ENCODE measurements at regions not wholly inside any gene's neighbourhood (a gene's known extent, or its start where the extent isn't known, plus 50 kb on each side); places are given as distances from the start of the nearest gene placed in this dataset.

DNA sequence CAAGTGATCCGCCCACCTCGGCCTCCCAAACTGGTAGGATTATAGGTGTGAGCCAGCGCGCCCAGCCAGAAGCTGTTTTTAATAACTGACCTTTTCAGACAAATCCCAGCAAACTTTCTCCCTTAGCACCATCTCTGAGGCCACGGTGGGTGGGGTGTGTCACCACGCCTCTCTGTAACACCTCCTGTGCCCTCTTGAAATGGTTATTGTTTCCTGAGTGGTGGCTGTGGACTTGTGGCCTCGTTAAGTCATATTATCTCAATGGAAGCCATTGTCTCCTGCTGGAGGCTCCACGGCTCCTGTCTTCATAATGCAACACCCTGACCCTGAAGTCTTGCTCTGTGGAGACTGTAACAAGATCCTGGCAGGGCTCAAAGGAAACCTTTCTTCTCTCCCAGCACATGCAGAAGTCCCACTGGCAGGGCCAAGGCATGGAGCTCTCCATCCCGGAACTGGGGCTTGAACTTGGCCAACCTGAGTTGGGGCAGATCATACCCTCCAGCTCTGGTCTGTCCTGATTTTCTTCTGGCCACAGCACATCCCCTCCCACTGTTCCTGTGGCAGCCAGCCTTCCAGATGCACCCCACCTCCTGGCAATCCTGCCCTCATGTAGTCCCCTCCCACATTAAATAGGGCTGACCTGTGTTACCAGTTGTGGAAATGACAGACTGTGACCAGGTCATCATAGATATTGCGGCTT lies 81.1 kb downstream of the SNX5 start:
- Histone ChIP-seq H3K79me2 (replicated peaks; ENCODE audit: insufficient read depth, low read length) (no peaks in the 10 kb centered on the region), H3K4me3 (ENCODE audit: low read length) (no peak overlapping the region), H4K20me1 (ENCODE audit: insufficient read depth) (no peaks in the 10 kb centered on the region), H3K9ac (ENCODE audit: low read length) (no peak overlapping the region), H3K9me3 (ENCODE audit: low read length) (peaks cover 2% of the 10 kb centered on the region), H2AFZ (ENCODE audit: low read depth, low read length) (no peak overlapping the region), H3K9me2 (ENCODE audit: insufficient read depth, low read length) (no peaks in the 10 kb centered on the region), H3K27ac (ENCODE audit: low read length) (no peak overlapping the region), H3K27me3 (ENCODE audit: insufficient read depth, low read depth, low read length) (no peaks in the 10 kb centered on the region), H3F3A (ENCODE audit: insufficient read depth, low read length, poor library complexity, severe bottlenecking) (no peaks in the 10 kb centered on the region), H3K36me3 (ENCODE audit: insufficient read depth, low read length) (no peaks in the 10 kb centered on the region), H3K4me2 (ENCODE audit: low read length) (no peak overlapping the region)
- TF ChIP-seq POLR2AphosphoS5 (IDR thresholded peaks at IDR 0.05) (no peak), EZH2 (IDR thresholded peaks at IDR 0.05; ENCODE audit: borderline replicate concordance, insufficient read depth, low read length, poor library complexity, severe bottlenecking) (no peak), RAD21 (conservative IDR thresholded peaks at IDR 0.05) (no peak), SMC3 (conservative IDR thresholded peaks at IDR 0.05; ENCODE audit: poor library complexity) (no peak), EP300 (conservative IDR thresholded peaks at IDR 0.05; ENCODE audit: poor library complexity, severe bottlenecking) (no peak), TAF1 (IDR thresholded peaks at IDR 0.05; ENCODE audit: low read depth) (no peak)
- TF ChIP-seq, protein P1, sequence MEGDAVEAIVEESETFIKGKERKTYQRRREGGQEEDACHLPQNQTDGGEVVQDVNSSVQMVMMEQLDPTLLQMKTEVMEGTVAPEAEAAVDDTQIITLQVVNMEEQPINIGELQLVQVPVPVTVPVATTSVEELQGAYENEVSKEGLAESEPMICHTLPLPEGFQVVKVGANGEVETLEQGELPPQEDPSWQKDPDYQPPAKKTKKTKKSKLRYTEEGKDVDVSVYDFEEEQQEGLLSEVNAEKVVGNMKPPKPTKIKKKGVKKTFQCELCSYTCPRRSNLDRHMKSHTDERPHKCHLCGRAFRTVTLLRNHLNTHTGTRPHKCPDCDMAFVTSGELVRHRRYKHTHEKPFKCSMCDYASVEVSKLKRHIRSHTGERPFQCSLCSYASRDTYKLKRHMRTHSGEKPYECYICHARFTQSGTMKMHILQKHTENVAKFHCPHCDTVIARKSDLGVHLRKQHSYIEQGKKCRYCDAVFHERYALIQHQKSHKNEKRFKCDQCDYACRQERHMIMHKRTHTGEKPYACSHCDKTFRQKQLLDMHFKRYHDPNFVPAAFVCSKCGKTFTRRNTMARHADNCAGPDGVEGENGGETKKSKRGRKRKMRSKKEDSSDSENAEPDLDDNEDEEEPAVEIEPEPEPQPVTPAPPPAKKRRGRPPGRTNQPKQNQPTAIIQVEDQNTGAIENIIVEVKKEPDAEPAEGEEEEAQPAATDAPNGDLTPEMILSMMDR (IDR thresholded peaks at IDR 0.05; ENCODE audit: poor library complexity, severe bottlenecking): no peak
- TF ChIP-seq, protein P2, sequence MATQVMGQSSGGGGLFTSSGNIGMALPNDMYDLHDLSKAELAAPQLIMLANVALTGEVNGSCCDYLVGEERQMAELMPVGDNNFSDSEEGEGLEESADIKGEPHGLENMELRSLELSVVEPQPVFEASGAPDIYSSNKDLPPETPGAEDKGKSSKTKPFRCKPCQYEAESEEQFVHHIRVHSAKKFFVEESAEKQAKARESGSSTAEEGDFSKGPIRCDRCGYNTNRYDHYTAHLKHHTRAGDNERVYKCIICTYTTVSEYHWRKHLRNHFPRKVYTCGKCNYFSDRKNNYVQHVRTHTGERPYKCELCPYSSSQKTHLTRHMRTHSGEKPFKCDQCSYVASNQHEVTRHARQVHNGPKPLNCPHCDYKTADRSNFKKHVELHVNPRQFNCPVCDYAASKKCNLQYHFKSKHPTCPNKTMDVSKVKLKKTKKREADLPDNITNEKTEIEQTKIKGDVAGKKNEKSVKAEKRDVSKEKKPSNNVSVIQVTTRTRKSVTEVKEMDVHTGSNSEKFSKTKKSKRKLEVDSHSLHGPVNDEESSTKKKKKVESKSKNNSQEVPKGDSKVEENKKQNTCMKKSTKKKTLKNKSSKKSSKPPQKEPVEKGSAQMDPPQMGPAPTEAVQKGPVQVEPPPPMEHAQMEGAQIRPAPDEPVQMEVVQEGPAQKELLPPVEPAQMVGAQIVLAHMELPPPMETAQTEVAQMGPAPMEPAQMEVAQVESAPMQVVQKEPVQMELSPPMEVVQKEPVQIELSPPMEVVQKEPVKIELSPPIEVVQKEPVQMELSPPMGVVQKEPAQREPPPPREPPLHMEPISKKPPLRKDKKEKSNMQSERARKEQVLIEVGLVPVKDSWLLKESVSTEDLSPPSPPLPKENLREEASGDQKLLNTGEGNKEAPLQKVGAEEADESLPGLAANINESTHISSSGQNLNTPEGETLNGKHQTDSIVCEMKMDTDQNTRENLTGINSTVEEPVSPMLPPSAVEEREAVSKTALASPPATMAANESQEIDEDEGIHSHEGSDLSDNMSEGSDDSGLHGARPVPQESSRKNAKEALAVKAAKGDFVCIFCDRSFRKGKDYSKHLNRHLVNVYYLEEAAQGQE (IDR thresholded peaks at IDR 0.05; ENCODE audit: borderline replicate concordance): no peak

DNA sequence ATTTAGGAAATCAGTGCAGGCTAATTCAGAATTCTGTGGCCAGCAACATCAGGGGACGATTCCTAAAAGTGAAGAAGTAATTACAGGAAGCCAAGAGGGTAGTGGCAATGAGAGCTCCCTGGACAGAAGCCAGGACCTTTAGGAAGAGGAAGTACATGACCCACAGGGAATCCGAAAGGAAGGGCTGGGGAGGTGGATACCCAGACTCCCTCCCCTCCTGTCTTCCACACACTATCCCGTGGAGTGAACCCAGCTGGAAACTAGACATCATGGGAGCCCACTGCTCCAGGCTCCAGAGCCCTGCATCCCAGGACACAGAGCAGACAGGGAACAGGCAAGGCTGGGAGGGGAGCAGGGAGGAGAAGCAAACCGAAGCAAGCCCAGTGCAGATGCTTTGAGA lies 83.0 kb downstream of the SNX5 start:
- TF ChIP-seq EP300 (conservative IDR thresholded peaks at IDR 0.05; ENCODE audit: poor library complexity, severe bottlenecking) (no peak), RAD21 (conservative IDR thresholded peaks at IDR 0.05) (no peak), EZH2 (IDR thresholded peaks at IDR 0.05; ENCODE audit: borderline replicate concordance, insufficient read depth, low read length, poor library complexity, severe bottlenecking) (no peak), TAF1 (IDR thresholded peaks at IDR 0.05; ENCODE audit: low read depth) (no peak)
- Histone ChIP-seq H3K36me3 (ENCODE audit: insufficient read depth, low read length) (no peaks in the 10 kb centered on the region), H3K9me2 (ENCODE audit: insufficient read depth, low read length) (no peaks in the 10 kb centered on the region), H4K20me1 (ENCODE audit: insufficient read depth) (no peaks in the 10 kb centered on the region), H3K9me3 (ENCODE audit: low read length) (no peaks in the 10 kb centered on the region), H3K27ac (ENCODE audit: low read length) (no peak overlapping the region), H3K4me3 (ENCODE audit: low read length) (no peak overlapping the region), H3K79me2 (replicated peaks; ENCODE audit: insufficient read depth, low read length) (no peaks in the 10 kb centered on the region), H3F3A (ENCODE audit: insufficient read depth, low read length, poor library complexity, severe bottlenecking) (no peaks in the 10 kb centered on the region), H2AFZ (ENCODE audit: low read depth, low read length) (no peak overlapping the region), H3K9ac (ENCODE audit: low read length) (no peak overlapping the region), H3K27me3 (ENCODE audit: insufficient read depth, low read depth, low read length) (no peaks in the 10 kb centered on the region), H3K4me2 (ENCODE audit: low read length) (no peak overlapping the region)

Data from neural cell (in vitro differentiated cells).